GM21423 (cell line): ENCODE measurements at regions not wholly inside any gene's neighbourhood (a gene's known extent, or its start where the extent isn't known, plus 50 kb on each side); places are given as distances from the start of the nearest gene placed in this dataset.

Experiments used
- ATAC-seq: cut with Tn5 transposase; IDR thresholded peaks from one replicate; pipeline ENCODE4 v1.9.1; 2021; ENCODE audit warnings: mild to moderate bottlenecking, moderate library complexity; ENCODE audit not compliant: unreplicated experiment

GRCh38 chr4:181688872-181689271, 554.3 kb upstream of the TENM3 start:
- no peak for ATAC-seq

GRCh38 chr4:181690498-181690897, 552.7 kb upstream of the TENM3 start:
- no peak for ATAC-seq

DNA sequence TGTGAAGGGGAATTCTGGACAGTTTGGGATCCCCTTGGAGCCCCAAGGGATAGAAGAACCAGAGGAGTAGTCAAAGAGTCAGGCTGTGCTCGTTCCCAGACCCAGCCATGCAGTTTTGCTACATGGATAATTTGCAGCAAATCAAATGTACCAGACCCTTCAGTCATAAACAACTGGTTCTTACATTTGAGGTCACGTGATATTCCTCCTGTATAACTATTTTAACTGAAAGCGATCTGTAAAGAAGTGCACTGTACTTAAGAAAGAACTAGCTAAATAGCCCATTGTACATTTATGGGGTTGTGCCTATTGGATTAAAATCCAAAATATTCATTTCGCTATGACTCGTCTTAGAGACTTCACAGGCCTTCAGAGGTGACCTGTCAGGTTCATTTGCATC, 550.2 kb upstream of the TENM3 start:
- ATAC-seq = no peak

- ATAC-seq = no peak
Observed at GRCh38 chr4:181693517-181693916, 549.7 kb upstream of the TENM3 start.

- no peak for ATAC-seq
Observed at GRCh38 chr4:181698221-181698620, 545.0 kb upstream of the TENM3 start.

GRCh38 chr4:181701214-181701613, 542.0 kb upstream of the TENM3 start:
- no peak for ATAC-seq

DNA sequence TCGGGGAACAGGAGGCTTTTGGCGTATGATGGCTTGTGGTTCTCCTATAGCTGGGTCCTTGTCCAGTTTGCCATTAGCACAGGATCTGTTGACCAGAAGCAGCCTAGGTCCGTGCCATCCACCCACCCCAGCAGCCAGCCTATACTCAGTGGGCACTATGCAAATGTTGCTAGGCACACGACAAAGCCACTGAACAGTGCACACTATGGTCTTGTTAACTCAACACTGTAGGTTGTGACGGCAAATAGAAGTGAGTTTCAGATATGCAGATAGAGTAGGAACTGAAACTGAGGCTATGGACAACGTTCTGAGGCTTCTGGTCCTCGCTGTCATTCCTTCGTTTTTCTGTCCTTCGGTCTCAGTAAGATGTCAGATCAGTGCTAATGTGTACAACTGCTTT, 541.3 kb upstream of the TENM3 start:
- no peak for ATAC-seq

- no peak for ATAC-seq
Observed at GRCh38 chr4:181702864-181703495, 540.2 kb upstream of the TENM3 start.

DNA sequence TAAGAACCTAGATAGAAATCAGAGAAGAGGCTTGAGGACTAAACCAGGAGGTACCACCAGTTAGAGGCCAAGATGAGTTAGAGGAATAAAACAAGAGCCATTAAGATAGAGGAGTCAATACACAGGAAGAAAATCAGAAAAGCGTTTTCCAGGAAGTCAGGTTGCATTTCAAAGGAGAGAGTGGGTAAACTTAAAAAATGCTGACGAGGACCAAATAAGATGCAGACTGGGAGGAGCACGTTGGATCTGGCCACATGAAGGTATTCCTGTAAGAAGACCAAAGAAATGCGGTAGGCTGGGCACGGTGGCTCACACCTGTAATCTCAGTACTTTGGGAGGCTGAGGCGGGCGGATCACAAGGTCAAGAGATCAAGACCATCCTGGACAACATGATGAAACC, 533.1 kb upstream of the TENM3 start:
- ATAC-seq = no peak

- ATAC-seq = no peak
Observed at GRCh38 chr4:181711387-181711786, 531.8 kb upstream of the TENM3 start.

GRCh38 chr4:181728305-181728966, 514.8 kb upstream of the TENM3 start:
- no peak for ATAC-seq

- ATAC-seq = no peak
Observed at GRCh38 chr4:181731900-181732299, 511.3 kb upstream of the TENM3 start.

DNA sequence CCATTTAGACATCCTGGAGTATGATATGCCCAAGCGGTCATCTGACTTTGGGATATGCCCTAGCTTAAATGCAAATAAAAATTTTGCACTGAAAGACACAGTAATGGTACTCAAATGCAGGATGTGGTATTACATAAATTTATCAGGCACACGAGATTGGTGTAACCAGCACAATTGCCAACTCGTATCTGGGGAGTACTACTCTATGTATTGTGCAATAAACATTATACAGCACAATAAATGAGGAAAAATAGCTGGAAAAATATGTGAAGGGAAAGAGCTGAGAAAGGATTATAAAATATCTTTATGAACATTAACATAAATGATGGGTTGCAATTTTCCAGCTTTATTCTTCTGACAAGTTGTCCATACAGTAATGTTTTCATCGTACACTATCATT, 505.5 kb upstream of the TENM3 start:
- no peak for ATAC-seq

DNA sequence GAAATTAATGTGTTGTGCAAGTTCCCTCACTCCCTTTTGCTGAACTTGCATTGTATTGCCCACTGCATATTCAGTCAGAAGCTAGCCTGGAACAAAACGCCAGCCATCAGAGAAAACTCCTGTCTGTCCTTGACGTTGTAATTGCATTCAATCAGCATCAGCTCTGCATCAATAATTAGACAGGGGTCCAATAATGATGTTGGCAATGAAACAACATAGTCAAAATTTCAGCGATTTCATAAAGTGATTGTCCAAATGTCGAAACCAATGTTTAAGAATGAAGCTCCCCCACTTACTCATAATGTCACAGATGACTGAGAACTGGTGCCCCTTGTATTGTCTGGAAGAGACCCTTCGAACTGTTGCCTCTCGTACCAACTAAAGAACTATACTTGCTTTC, 504.2 kb upstream of the TENM3 start:
- no peak for ATAC-seq

DNA sequence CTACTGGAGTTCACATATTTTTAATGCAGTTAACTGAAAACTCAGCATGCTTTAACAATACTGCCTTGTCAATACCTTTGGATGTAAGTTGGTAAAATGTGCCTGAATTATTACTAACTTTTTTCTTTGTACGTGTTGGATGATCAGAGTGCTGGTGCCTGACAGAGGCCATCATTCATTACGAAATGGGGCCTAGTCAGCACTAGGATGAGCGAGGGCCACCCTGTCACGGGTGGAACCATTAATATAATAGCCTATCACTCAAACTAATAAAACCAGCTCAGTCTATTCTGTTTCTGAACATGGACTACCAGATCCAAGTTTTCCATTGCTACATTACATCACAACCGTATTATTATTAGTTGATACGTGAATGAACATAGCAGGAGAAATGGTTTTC, 501.7 kb upstream of the TENM3 start:
- ATAC-seq = no peak

GRCh38 chr4:181745933-181746625, 497.1 kb upstream of the TENM3 start:
- ATAC-seq = no peak

DNA sequence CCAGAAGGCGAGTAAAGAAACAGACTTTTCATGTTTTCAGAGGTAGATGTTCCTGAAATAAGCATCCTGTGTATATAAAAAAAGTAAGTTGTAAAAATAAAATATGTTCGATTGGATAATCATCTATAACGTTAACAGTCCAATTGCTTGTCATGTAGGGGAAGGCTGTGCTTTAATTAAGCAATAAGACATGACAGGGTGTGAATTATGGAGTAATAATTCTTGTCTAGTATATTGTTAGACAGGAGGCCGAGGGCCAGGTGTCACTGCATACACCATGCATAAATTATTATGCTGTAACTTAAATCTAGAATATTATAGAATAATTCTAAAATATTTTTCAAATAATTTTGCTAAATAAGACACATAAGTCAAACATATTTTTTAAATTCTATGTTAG, 494.6 kb upstream of the TENM3 start:
- ATAC-seq = no peak

DNA sequence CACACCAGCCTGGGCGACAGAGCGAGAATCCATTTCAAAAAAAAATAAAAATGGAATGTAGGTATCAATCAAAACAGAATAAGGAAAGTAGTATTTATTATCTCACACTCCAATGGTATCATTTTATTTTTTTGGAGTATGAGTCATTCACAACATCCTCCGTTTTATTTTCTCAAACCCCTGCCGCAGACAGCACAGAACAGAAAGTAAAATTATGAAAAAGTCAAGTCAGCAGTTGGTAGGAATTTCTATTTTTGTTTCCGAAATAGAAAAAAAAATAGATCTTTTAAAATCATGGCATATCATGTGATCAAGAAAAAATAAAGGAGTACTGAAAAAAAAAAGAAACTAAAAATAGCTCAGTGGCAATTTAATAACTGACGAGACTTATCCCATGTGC, 490.7 kb upstream of the TENM3 start:
- no peak for ATAC-seq

DNA sequence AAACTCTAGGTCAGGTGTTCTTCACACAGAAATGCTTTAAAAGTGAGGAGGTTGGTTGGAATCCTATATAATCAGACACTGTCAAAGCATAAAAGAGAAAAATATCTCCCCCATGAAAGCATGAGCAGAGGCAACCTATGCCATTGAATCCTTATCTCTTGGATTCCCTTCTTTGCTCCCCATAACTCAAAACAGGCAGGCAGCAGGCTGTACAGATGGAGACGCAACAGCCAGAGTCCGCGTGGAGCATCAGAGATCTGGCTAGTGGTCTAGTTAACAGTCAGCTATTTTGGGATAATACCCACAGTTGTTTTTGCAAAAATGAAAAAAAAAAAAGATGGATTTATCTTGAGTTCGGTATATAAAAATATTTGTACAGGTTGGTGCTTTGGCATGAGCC, 490.0 kb upstream of the TENM3 start:
- ATAC-seq = no peak

- ATAC-seq = no peak
Observed at GRCh38 chr4:181755846-181756245, 487.4 kb upstream of the TENM3 start.

GRCh38 chr4:181756451-181757095, 486.6 kb upstream of the TENM3 start:
- no peak for ATAC-seq

DNA sequence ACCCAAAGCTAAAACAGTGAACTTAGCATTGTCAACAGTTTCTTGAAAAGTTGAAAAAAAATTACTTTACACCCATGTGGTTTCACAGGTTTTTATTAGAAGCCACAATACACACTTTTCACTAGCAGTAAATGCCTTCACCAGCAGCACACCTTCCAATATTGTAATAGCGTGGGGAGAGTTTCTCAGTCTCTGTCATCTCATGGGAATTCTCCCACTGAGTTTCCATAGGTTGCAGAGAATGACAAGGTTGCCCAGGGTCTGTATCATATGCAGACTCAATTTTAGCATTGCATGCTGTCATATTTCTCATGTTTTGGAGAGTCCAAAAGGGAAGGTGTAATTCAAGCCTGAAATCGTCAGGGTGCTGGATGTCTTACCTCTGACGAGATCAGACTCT, 486.1 kb upstream of the TENM3 start:
- no peak for ATAC-seq
